ENCODE measurements at regions not wholly inside any gene's neighbourhood (a gene's known extent, or its start where the extent isn't known, plus 50 kb on each side); places are given as distances from the start of the nearest gene placed in this dataset.

- TF ChIP-seq EP300 (IDR thresholded peaks at IDR 0.05): no peak
- TF ChIP-seq CTCF (IDR thresholded peaks at IDR 0.05): no peak
- TF ChIP-seq POLR2A (IDR thresholded peaks at IDR 0.05): no peak
These were observed 260.6 kb upstream of the NT5C1B start for GRCh38 chr2:18849841-18850578.
